NCI-H128 (cell line): ENCODE measurements at regions not wholly inside any gene's neighbourhood (a gene's known extent, or its start where the extent isn't known, plus 50 kb on each side); places are given as distances from the start of the nearest gene placed in this dataset.
"Not testable (repeated sequence)": the region's sequence is repeated elsewhere in the genome, so short reads cannot be mapped to it uniquely, and the experiment has no call there.

Experiments used
- DNase-seq: peaks from one replicate; lab custom pipeline; 2025; ENCODE audit not compliant: unreplicated experiment; lab: John Stamatoyannopoulos, UW

DNA sequence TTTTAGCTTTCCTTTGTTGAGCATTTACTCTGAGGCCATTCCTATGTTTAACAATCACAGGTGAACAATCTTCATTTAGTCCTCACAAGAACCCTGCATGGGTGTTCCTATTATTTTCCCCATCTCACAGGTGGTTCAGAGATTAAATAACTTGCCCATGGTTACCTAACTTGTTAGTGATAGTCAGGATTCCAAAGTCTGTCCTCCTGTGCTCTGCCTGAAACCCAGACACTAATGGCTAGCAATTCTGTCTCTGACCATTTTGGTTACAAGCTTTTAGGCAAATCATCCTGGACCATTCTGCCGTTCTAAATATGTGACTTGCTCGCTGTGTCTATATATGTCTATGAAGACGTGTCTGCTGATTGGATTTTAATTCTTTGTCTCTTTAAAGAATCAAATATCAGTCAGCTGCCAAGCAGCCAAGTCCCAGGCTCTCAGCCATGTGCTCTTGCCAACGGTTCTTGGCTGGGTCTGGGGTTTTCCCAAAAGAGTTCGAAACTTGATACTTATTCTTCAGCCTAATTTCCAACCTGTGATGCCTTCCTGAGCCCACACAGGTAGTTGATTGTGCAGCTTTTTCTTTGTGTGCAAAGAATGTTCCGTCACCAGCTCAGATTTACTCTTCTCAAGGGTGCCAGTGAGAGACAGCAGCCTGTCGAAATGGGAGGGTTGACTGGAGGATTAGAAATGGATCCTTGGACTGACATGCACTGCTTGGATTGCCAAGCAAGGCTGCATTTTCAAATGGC lies 121.7 kb downstream of the NREP start:
- peak; percentile 39 for DNase-seq

- DNase-seq: no peak
Measured at GRCh38 chr5:111631328-111631727, 119.0 kb upstream of the STARD4 start.

DNA sequence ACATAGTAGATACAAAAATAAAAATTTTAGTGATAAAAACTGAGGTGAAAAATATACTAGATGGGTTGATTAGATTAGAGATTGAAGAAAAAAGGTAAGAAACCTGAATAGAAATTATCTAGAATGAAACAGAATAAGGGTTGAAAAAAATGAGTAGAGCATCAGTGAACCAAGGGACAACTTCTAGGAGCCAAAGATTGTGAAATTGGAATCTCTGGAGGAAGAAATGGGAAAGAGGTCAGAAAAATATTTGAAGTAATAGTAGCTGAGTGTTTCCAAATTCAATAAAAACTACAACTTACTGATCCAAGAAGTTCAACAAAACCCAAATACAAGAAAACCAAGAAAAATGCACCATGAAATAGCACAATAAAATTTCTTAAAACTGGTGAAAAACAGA lies 116.6 kb upstream of the STARD4 start:
- DNase-seq: no peak

- no peak for DNase-seq
Measured at GRCh38 chr5:111627862-111628261, 115.5 kb upstream of the STARD4 start.

GRCh38 chr5:111626473-111627148 lies 114.3 kb upstream of the STARD4 start:
- no peak for DNase-seq

DNA sequence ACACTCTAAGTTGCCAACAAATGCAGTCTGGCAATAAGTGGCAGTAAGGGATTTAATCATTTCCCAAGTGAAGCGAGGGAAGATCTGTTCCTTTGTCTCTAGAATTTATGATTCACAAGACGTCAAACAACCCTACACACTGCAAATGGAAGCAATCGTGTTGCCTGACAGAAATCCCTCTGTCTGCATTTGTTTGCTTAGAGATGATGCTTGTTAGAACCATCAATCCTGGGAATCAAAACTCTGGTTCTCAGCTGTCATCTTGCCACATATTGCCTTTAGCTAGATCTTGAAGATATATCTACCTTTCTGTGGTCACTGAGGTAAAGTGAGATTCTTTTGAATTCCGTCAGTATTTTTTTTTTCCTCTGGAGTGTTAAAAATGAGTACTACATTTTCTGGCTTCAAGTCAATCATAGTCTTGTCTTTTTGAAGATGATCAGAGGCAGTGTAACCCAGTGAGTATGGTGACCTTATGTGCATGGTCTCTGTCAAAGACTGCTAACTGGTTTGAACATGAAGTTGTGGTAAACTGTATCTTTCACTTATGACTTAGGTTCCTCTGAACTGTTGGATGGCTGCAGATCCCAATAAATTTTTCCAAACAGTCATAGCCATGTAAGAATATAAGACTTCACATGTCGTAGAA lies 106.4 kb upstream of the STARD4 start:
- no peak for DNase-seq

DNA sequence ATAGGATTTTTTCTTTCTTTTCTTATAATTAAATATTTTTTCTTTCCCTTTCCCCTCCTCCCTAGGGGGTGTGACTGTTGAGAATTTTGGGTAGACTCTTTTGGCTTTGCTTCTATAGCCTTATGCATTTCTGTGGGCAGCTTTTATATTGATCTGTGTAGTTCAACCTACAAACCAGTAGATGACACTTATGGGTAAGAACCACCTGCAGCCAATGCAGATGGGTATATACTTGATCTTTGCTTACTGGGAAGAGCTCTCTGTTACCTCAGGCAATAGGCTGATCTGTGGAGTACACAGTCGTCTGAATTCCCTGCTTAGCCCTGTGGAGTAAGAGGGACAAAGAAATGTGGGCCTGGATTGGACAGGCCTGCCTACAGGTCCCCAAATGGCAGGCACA lies 102.7 kb upstream of the STARD4 start:
- no peak for DNase-seq

DNA sequence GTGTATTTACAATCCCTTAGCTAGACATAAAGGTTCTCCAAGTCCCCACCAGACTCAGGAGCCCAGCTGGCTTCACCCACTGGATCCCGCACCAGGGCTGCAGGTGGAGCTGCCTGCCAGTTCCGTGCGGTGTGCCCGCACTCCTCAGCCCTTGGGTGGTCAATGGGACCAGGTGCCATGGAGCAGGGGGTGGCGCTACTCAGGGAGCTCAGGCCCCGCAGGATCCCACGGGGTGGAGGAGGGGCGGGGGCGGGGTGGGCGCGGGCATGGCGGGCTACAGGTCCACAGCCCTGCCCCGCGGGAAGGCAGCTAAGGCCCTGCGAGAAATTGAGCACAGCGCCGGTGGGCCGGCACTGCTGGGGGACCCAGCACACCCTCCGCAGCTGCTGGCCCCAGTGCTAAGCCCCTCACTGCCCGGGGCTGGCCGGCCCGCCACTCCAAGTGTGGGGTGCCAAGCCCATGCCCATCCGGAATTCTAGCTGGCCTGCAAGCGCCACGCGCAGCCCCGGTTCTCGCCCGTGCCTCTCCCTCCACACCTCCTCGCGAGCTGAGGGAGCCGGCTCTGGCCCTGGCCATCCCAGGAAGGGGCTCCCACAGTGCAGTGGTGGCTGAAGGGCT lies 99.8 kb upstream of the STARD4 start:
- not testable (repeated sequence) for DNase-seq

- no peak for DNase-seq
Measured at GRCh38 chr5:111606194-111606593, 93.9 kb upstream of the STARD4 start.

- no peak for DNase-seq
Measured at GRCh38 chr5:111603446-111603827, 91.1 kb upstream of the STARD4 start.

GRCh38 chr5:111602817-111603445 lies 90.6 kb upstream of the STARD4 start:
- DNase-seq: no peak

DNA sequence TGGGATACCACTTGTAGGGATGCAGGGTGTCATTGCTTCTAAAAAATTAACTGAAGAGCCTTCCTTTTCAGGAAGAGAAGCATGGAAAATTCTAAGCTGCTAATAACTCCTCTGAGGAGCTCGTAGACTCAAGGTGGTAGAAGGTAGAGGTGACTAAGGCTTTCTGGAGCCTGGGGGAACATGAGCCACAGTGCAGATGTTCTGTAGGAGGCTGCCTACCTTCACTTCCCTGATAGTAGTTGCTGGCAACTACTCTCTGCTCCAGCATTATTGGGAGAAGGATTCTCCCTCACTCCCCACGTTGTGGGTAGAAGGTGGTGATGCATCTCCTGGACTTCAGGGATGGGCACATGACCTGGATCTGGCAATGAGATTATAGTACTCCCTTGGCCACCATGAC lies 86.7 kb upstream of the STARD4 start:
- DNase-seq: no peak

GRCh38 chr5:111597491-111597890 lies 85.2 kb upstream of the STARD4 start:
- DNase-seq: no peak

GRCh38 chr5:111596705-111597104 lies 84.4 kb upstream of the STARD4 start:
- DNase-seq: no peak

- no peak for DNase-seq
Measured at GRCh38 chr5:111595425-111595824, 83.1 kb upstream of the STARD4 start.

DNA sequence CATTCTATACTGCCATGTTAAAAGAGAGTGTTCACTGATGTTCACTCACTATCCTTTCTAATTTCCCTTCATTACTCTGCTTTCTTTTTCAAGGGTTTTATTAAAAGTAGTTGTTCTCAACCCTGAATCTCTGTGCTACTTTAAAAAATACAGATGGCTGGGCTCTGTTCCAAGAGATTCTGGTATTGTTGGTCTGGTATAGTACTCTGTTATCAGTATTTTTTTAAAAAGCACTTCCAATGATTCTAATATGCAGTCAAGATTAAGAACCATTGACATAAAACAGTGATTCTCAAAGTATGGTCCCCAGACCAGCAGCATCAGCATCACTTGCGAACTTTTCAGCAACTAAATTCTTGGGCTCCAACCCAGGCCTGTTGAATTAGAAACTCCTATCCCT lies 77.0 kb upstream of the STARD4 start:
- DNase-seq: no peak

DNA sequence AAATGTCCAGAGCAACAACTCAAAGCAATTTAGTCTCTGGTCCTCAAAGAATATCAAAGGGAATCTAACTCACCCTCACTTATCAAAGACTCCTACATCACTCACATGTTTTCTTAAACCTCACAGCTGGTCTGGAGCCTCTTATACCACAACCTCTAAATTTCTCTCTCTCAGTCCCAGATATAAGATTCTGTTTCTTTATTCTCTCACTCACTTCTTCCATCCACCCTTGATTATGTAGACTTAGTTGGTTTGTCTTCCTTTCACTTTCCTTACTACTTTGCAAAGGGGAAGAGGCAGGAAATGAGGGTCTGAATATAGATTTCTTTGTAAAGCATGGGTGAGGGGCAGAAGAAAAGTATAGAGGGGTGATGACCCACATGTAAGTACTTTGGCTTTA lies 75.4 kb upstream of the STARD4 start:
- no peak for DNase-seq

DNA sequence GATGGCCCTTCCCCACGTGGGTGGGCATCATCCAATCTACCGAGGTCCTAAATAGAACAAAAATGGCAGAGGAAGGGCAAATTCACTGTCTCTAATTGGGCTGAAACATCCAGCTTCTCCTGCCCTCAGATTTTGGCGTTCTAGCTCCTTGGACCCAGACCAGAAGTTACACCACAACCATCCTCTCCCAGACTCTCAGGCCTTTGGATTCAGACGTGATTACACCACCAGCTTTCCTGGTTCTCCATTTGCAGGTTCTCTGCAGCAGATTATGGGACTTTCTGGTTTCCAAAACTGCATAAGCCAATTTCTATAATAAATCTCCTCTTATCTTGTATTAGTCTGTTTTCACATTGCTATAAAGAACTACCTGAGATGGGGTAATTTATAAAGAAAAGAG lies 73.6 kb upstream of the STARD4 start:
- DNase-seq: no peak

- DNase-seq: no peak
Measured at GRCh38 chr5:111585291-111585690, 73.0 kb upstream of the STARD4 start.

DNA sequence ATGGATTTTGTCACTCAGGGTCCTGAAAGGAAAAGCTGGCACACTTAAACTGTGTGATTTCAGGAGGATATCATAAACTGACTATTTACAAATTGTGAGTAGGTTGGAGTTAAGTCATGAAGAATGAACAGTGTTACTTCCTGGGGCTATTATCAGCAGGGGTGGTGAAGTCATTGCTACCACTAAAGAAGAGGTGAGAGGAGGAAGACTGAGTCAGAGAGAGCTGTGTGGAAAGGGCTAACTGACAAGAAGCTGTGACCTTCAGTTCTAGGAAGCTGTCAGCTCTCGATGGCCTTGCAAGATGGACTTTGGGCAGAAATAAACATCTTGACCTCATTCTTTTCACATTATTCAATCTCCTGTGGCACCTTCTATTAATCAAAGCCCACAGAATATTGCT lies 72.3 kb upstream of the STARD4 start:
- no peak for DNase-seq

- DNase-seq: no peak
Measured at GRCh38 chr5:111583758-111584203, 71.4 kb upstream of the STARD4 start.
